ENCODE measurements at regions not wholly inside any gene's neighbourhood (a gene's known extent, or its start where the extent isn't known, plus 50 kb on each side); places are given as distances from the start of the nearest gene placed in this dataset.

DNA sequence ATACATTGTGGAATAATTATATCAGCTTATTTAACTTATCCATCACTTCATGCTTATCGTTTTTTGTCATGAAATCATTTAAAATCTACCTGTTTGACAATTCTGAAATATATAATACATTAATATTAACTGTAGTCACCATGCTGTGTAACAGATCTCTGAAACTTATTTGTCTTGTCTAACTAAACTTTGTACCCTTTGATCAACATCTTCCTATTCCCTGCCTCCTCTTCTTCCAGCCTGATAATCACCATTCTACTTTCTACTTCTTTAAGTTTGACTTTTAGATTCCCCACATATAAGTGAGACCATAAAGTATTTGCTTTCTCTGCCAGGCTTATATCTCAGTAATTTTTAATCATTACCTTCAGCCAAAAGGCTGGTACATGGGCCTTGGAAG lies 134.2 kb upstream of the LINC00305 start:
- TF ChIP-seq, protein P1, sequence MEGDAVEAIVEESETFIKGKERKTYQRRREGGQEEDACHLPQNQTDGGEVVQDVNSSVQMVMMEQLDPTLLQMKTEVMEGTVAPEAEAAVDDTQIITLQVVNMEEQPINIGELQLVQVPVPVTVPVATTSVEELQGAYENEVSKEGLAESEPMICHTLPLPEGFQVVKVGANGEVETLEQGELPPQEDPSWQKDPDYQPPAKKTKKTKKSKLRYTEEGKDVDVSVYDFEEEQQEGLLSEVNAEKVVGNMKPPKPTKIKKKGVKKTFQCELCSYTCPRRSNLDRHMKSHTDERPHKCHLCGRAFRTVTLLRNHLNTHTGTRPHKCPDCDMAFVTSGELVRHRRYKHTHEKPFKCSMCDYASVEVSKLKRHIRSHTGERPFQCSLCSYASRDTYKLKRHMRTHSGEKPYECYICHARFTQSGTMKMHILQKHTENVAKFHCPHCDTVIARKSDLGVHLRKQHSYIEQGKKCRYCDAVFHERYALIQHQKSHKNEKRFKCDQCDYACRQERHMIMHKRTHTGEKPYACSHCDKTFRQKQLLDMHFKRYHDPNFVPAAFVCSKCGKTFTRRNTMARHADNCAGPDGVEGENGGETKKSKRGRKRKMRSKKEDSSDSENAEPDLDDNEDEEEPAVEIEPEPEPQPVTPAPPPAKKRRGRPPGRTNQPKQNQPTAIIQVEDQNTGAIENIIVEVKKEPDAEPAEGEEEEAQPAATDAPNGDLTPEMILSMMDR (IDR thresholded peaks at IDR 0.05 in 2 of 3, conservative IDR thresholded peaks at IDR 0.05 in 1 of 3; ENCODE audit: insufficient read depth in 2 of 3, low read depth in 1 of 3, low read length in 3 of 3), result no peak
- TF ChIP-seq BACH1 (tag; IDR thresholded peaks at IDR 0.05), result no peak

Data from K562 (cell line).